ENCODE measurements at regions not wholly inside any gene's neighbourhood (a gene's known extent, or its start where the extent isn't known, plus 50 kb on each side); places are given as distances from the start of the nearest gene placed in this dataset.

GRCh38 chr10:31648966-31649365 is 279.7 kb downstream of the ARHGAP12 start:
- TF ChIP-seq CTCF (IDR thresholded peaks at IDR 0.05; ENCODE audit: low read depth, low read length, poor library complexity, severe bottlenecking) (no peak), EZH2phosphoT487 (IDR thresholded peaks at IDR 0.05; ENCODE audit: borderline replicate concordance, low read length) (no peak)
